Fibroblast of the conjunctiva (primary cell): ENCODE measurements at regions not wholly inside any gene's neighbourhood (a gene's known extent, or its start where the extent isn't known, plus 50 kb on each side); places are given as distances from the start of the nearest gene placed in this dataset.
"Not testable (repeated sequence)": the region's sequence is repeated elsewhere in the genome, so short reads cannot be mapped to it uniquely, and the experiment has no call there.

Experiments used
- DNase-seq: peaks from one replicate; pipeline ENCODE4 v3.0.0-alpha.2; 2010; ENCODE audit warnings: low read depth

DNA sequence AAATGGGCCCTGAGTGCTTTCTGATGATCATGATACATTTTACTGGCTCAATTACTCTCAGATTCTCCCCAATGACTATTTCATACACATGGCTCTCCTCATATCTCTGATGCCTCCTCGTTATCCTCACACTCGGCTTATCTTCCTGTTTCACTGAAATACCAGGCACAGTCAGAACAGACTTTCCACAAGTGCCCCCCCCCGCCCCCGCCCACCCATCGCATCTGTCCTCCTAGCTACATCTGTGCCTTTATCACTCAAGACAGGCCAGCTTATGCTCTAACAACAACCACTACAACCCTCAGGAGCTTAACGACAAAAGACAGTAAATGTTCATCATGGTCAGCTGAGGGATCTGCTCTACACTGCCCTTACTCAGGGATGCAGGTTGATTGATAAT, 610.6 kb upstream of the DIPK2B start:
- no peak for DNase-seq

DNA sequence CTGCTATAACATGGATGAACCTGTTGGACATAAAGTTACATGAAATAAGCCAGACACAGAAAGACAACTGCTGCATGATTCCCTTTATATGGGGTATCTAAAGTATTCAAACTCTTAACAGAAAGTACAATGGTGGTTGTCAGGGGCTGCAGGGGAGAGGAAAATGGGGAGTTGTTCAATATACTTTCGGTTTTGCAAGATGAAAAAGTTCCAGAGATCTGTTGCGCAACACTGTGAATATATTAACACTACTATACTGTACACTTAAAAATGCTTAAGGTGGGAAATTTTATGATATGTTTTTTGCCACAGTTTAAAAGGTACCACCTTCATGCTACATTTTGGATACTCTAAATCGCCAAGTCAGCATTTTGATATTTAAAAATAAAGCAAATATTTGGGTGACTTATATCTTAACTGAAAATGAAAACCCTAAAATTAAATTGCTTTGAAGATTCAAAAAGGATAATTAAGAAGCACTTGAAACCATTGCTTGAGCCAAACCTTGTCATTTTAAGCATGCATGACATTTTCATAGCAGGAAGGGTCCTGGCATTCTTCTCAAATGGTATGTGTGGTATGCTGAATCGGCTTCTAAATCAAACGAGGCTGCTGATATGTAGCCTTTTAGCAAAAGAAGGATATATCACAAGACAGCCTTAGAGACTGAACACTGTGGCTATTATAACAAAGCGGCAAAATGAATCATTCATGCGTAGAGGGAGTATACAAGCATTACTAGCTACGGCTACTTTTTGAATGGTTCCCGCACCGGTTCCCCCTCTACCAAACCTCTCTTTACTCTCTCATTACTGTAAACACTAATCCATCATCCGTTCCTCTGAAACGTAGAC, 607.1 kb upstream of the DIPK2B start:
- DNase-seq, result no peak

DNA sequence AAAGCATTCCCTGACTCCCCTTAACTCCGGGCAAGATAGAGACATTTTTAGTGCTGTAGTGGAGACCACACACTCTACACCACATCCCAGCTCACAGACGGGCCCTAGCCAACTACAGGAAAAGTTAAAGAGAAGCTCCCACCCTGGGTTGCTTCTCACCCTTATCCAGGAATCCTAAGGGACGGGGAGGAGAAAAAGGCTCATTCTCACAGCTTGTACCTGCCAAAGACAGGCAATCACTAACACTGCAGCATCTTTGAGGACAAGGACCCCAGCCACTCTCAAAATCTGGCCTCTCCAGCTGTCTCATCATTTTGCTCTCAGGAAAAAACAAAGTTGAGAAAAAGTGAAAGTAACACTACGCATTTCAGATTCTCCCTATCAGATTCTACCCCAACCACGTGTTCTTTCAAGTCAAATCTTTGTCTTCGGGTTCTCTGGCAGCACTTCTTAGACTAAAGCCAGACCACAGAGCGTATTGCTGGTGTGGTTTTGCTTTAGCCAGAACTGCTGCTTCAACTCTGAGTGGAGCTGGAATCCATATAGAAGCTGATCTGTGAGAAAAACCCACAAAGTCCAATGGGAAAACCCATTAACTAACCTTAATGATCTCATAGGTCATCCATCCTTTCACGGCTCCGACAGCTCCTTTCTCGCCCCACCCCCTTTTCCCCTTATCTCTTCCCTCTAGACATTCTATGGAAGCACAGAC, 605.9 kb upstream of the DIPK2B start:
- peak; percentile 77 for DNase-seq

DNA sequence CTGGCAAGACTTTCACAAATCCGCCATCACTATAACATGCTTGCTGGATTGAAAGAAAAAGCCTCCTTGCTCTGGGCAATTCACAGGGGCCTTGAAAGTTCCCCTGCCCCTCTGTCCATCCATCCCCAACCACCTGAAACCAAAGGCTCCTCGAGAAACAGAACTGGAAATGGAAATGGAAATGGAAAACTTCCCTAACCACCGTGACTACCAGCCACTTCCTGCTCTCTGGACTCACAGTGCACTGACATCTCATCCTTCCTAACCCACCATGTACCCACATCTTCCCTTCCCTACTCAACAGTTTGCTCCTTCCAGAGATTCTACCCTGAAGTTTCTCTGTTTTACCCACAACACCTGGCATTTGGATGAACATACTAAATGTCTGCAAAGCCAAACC, 603.6 kb upstream of the DIPK2B start:
- no peak for DNase-seq

- DNase-seq, result peak; percentile 85
Measured at GRCh38 chrX:45803383-45803921, 602.8 kb upstream of the DIPK2B start.

DNA sequence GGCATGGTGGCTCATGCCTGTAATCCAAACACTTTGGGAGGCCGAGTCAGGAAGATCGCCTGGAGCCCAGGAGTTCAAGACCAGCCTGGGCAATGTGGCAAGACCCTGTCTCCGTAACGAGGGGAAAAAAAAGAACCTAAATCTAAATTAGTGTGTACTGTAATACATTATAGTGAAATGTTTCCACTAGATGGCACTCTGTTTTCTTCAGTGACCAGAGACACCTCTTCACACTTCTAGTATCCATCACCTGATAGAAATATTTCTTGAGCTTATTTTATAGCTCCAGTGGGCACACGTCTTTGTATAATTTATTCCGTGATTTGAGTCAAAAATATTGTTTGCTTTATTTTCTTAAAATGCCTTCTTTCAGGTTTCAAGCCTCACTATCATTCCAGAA, 600.9 kb upstream of the DIPK2B start:
- DNase-seq, result no peak

- DNase-seq, result not testable (repeated sequence)
Measured at GRCh38 chrX:45800746-45801453, 600.2 kb upstream of the DIPK2B start.

GRCh38 chrX:45799576-45799975, 598.9 kb upstream of the DIPK2B start:
- DNase-seq, result no peak

DNA sequence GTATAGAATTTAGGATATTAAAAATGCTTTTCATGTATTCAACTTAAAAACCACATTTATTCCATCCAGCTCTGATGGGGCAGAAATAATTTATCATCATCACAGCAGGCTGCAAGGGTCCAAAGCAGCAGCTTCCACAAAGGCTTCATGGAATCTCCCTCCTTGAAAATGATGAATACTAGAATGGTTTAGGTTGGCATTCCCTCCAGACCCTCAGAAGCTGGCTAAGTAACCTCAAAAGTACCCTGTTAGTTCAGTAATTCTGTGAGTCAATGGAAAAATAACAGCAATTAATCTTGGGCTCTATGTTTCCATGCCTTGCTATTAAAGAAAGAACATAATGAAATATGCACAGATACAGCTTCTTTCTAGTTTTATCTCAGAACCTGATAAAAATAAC, 594.9 kb upstream of the DIPK2B start:
- no peak for DNase-seq

DNA sequence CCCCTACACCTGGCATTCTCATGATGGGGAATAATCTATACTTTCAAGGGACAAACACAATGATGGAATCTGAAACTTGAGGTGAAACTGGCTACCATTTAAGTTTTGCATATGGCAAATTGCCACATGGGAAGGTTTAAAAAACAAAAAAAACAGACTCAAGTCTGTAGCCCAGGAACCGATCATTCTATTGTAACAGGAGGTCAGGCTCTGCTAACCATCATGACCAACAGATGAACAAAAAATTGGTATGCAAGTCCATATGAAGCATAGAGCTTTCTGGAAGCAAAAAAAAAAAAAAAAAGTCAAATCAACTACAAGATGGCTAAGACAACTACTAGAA, 594.3 kb upstream of the DIPK2B start:
- no peak for DNase-seq

DNA sequence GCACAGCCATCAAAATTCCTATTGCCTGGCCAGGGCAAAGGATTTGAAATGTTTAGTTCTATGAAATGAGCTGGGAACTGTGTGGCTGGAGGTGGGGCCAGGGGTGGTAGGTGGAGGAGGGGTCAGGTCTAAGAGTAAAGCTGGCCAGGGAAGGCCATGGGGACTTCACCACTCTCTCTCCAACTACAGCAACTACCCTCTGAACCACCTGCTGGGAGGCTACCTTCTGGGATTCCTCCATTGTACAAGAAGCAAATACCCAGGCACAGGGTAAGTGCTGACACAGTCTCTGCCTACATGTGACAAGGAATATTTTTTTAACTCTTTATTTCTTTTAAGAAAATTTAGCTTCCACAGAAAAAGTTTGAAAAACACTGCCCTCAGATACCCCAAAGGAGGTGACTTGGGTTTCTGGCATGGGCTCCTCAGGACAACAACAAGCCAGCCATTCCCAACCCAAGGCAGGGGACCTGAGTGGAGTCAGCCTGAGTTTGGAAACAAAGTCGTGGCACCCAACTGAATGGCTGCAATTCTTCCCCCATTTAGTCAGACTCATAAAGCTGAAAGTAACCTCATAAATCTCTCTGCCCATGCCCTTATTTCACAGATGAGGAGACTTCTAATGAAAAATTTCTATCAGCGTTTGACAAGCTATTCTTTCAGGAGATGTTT, 593.8 kb upstream of the DIPK2B start:
- DNase-seq, result no peak

- DNase-seq, result no peak
Measured at GRCh38 chrX:45788941-45789348, 588.3 kb upstream of the DIPK2B start.

DNA sequence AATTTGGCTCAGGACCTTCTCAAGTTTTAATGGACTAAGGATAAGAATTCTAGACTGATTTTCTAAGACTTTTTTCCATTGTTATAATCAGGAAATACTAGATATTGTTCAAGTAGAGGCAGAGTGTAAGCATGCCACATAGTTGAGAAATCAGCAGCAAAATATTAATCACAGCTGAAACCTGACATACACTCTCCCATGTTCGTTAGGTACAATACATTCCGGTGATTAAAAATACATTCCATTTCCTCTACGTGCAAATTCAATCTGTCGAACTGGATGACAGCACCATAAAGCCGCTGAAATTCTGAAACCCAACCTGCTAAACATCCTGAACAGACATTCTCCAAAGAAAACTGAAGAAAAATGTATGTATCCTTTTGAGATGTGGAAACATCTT, 587.6 kb upstream of the DIPK2B start:
- DNase-seq, result no peak

DNA sequence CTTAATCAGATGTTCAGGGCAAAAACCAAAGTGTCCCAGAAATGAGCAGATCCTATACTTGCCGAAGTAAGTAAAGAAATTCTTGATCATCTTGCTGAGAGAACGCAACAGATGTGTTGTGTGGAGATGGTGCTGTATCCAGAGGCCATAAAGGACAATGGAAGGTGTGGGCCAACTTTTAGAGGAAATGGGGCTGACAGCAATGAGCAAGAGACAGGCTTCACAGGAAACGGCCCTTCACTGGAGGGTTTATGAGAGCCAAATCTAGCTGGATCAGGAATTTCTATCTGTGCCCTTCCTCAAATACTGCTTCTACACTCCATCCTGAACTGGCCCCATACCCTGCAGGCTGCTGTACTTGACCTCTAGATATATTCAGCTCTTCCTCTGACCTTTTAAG, 583.9 kb upstream of the DIPK2B start:
- no peak for DNase-seq

GRCh38 chrX:45783002-45783401, 582.3 kb upstream of the DIPK2B start:
- DNase-seq, result no peak

- DNase-seq, result no peak
Measured at GRCh38 chrX:45781901-45782553, 581.4 kb upstream of the DIPK2B start.

DNA sequence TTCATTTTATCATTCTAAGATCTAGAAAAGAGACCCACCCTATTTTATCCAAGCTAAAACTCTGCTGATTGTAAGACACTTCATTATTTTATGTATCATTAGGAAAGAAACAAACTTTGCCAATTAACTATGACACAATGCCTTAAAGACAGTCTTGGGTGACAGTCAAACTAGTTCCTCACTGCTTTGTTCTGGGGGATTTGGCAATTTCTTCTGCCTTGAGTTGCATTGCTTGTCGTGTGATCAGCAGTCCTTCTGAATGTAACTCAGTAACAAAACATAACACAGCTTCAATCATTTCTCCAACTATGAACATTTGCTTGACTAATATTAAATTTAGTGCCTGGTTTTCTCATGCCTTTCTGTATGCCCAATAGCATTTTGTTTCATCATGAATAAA, 577.9 kb upstream of the DIPK2B start:
- no peak for DNase-seq

DNA sequence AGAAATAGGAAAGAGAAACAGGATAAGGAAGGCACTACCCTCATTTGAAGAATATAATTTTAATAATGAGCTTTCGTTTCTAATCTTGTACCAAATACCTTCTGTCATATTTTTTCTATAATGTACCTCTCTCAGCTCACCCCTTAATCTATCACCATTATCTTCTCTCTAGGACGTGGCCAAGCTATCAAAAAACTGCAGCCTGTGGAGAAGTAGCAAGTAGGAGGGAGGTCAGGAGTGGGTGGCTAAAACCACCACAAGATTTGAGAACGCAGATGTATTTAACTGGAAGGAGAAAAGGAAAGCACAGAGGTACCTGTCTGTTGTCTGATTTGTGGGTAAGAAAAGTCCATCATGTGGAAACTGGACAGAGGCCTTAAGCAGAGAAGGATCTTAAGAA, 576.7 kb upstream of the DIPK2B start:
- DNase-seq, result no peak

GRCh38 chrX:45775468-45775867, 574.8 kb upstream of the DIPK2B start:
- DNase-seq, result no peak

GRCh38 chrX:45774961-45775360, 574.3 kb upstream of the DIPK2B start:
- peak; percentile 71 for DNase-seq

DNA sequence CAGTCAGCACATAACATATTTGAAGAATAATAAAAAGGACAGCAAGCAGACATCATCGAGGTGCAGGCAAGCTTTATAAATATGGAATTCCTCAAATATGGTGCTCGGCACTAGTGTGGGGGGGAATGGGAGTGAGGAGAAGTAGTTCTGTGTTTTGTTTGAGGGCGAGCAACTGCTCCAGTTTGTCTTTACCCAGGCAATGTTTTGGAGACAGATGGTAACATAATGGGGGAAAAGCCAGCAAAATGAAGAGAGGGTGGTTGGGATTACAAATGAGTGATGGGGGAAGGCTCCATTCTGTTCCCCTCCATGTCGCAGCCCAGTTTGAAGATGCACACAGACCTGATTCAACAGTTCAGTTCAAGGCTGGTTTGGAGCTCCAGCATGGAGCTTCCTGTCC, 572.9 kb upstream of the DIPK2B start:
- DNase-seq, result no peak
